WTC11 (cell line): ENCODE measurements at regions not wholly inside any gene's neighbourhood (a gene's known extent, or its start where the extent isn't known, plus 50 kb on each side); places are given as distances from the start of the nearest gene placed in this dataset.

Source experiments
- ATAC-seq: fragments of 200-7000 bp; cut with Tn5 transposase; 2 replicates; pipeline ENCODE4 v1.10.0; 2021; ENCODE audit warnings: mild to moderate bottlenecking, moderate library complexity
- CTCF ChIA-PET: fragments of 300-600 bp; sonication (Branson Sonifier 250); formaldehyde crosslinking; loops from one replicate; lab custom pipeline; 2021; ENCODE audit warnings: antibody characterized with exemption; lab: Charles Lee
- POLR2A ChIA-PET: fragments of 350-600 bp; sonication (Branson Sonifier 250); formaldehyde crosslinking; loops from one replicate; lab custom pipeline; 2021; ENCODE audit warnings: antibody characterized with exemption; lab: Charles Lee
- DNase-seq: peaks from one replicate; pipeline ENCODE4 v3.0.0; 2021; ENCODE audit warnings: low spot score
- H3K27ac Mint-ChIP-seq: 2 replicates; pipeline ENCODE4 v1.8.0; 2021; ENCODE audit warnings: mixed read lengths
- H3K27me3 Mint-ChIP-seq: 2 replicates; pipeline ENCODE4 v1.8.0; 2021; ENCODE audit warnings: low read depth, mild to moderate bottlenecking, moderate library complexity, mixed read lengths
- H3K36me3 Mint-ChIP-seq: 2 replicates; pipeline ENCODE4 v1.8.0; 2021; ENCODE audit warnings: mixed read lengths
- H3K4me1 Mint-ChIP-seq: 2 replicates; pipeline ENCODE4 v1.8.0; 2022; ENCODE audit warnings: mixed read lengths
- H3K4me3 Mint-ChIP-seq: 2 replicates; pipeline ENCODE4 v1.8.0; 2021; ENCODE audit warnings: mild to moderate bottlenecking, moderate library complexity, mixed read lengths
- H3K9me3 Mint-ChIP-seq: 2 replicates; pipeline ENCODE4 v1.8.0; 2021; ENCODE audit warnings: mixed read lengths
- CREB1 ChIP-seq: sonication (generic); formaldehyde crosslinking; IDR thresholded peaks from 2 replicates; pipeline ENCODE4 v1.8.0; 2023; ENCODE audit warnings: mild to moderate bottlenecking, missing genetic modification reagents
- FOXP4 ChIP-seq: sonication (generic); formaldehyde crosslinking; IDR thresholded peaks from 2 replicates; pipeline ENCODE4 v1.8.0; 2022; ENCODE audit warnings: mild to moderate bottlenecking, missing genetic modification reagents
- JAZF1 ChIP-seq: fragments of 250-450 bp; sonication (Bioruptor Pico); IDR thresholded peaks from 2 replicates; pipeline ENCODE4 v1.9.0; 2021; ENCODE audit warnings: moderate library complexity, mild to moderate bottlenecking, inconsistent platforms
- NR1H2 ChIP-seq: sonication (generic); formaldehyde crosslinking; IDR thresholded peaks from 2 replicates; pipeline ENCODE4 v1.9.0; 2021; ENCODE audit warnings: mild to moderate bottlenecking, moderate library complexity, missing genetic modification reagents
- PREB ChIP-seq: sonication (generic); formaldehyde crosslinking; IDR thresholded peaks from 2 replicates; pipeline ENCODE4 v1.8.1; 2022; ENCODE audit warnings: mild to moderate bottlenecking, missing genetic modification reagents, moderate library complexity, borderline replicate concordance
- SMAD3 ChIP-seq: sonication (generic); formaldehyde crosslinking; IDR thresholded peaks from 2 replicates; pipeline ENCODE4 v1.8.0; 2022; ENCODE audit warnings: missing genetic modification reagents, mild to moderate bottlenecking, borderline replicate concordance
- SOX15 ChIP-seq: fragments of 250-450 bp; sonication (Bioruptor Pico); IDR thresholded peaks from 2 replicates; pipeline ENCODE4 v1.9.0; 2021; ENCODE audit warnings: mild to moderate bottlenecking
- TEAD1 ChIP-seq: sonication (generic); formaldehyde crosslinking; IDR thresholded peaks from 2 replicates; pipeline ENCODE4 v1.8.0; 2022; ENCODE audit warnings: mild to moderate bottlenecking, missing genetic modification reagents
- ZNF138 ChIP-seq: sonication (generic); formaldehyde crosslinking; conservative IDR thresholded peaks from 2 replicates; pipeline ENCODE4 v1.8.1; 2022; ENCODE audit warnings: mild to moderate bottlenecking, moderate library complexity, missing genetic modification reagents
- ZNF232 ChIP-seq: sonication (generic); formaldehyde crosslinking; IDR thresholded peaks from 2 replicates; pipeline ENCODE4 v1.8.0; 2022; ENCODE audit warnings: mild to moderate bottlenecking, missing genetic modification reagents
- TF ChIP-seq, protein P1 (sequence below): fragments of 250-450 bp; sonication (Bioruptor Pico); IDR thresholded peaks from 2 replicates; pipeline ENCODE4 v1.9.0; 2021; ENCODE audit warnings: mild to moderate bottlenecking
- TF ChIP-seq, protein P2 (sequence below): sonication (generic); formaldehyde crosslinking; IDR thresholded peaks from 2 replicates; pipeline ENCODE4 v1.8.0; 2022; ENCODE audit warnings: missing genetic modification reagents
- TF ChIP-seq, protein P3 (sequence below): sonication (generic); formaldehyde crosslinking; IDR thresholded peaks from 2 replicates; pipeline ENCODE4 v1.8.1; 2023; ENCODE audit warnings: mild to moderate bottlenecking, missing genetic modification reagents, moderate library complexity
- TF ChIP-seq, protein P4 (sequence below): sonication (generic); formaldehyde crosslinking; IDR thresholded peaks from 2 replicates; pipeline ENCODE4 v1.8.0; 2022; ENCODE audit warnings: mild to moderate bottlenecking, missing genetic modification reagents
- TF ChIP-seq, protein P5 (sequence below): sonication (generic); formaldehyde crosslinking; IDR thresholded peaks from 2 replicates; pipeline ENCODE4 v1.8.0; 2023; ENCODE audit warnings: missing genetic modification reagents, mild to moderate bottlenecking, borderline replicate concordance

DNA sequence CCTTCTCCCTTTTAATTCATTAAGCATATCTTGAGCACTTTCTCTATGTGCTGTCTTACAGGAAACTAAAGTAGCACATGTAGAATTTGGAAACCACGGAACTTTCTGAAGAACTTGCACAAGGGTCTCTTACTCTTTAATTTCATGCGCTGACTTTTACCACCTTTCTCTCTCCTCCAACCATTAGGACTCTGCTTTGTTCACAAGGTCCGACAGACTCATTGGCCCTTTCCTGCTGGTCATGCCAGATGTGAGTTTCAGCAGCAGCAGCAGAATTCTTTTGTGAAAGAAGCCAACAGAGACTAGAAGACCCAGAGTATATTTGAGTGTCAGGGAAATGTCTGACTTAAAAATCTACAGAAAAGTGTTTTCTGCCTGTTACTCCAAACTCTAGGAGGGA lies 207.1 kb downstream of the GUCY2F start (continued):
- TF ChIP-seq PREB (CRISPR knock-in tag): no peak
- no peak for TF ChIP-seq FOXP4
- no peak for TF ChIP-seq JAZF1 (CRISPR knock-in tag)
- no peak for TF ChIP-seq ZNF232 (CRISPR knock-in tag)
- TF ChIP-seq, protein P1, sequence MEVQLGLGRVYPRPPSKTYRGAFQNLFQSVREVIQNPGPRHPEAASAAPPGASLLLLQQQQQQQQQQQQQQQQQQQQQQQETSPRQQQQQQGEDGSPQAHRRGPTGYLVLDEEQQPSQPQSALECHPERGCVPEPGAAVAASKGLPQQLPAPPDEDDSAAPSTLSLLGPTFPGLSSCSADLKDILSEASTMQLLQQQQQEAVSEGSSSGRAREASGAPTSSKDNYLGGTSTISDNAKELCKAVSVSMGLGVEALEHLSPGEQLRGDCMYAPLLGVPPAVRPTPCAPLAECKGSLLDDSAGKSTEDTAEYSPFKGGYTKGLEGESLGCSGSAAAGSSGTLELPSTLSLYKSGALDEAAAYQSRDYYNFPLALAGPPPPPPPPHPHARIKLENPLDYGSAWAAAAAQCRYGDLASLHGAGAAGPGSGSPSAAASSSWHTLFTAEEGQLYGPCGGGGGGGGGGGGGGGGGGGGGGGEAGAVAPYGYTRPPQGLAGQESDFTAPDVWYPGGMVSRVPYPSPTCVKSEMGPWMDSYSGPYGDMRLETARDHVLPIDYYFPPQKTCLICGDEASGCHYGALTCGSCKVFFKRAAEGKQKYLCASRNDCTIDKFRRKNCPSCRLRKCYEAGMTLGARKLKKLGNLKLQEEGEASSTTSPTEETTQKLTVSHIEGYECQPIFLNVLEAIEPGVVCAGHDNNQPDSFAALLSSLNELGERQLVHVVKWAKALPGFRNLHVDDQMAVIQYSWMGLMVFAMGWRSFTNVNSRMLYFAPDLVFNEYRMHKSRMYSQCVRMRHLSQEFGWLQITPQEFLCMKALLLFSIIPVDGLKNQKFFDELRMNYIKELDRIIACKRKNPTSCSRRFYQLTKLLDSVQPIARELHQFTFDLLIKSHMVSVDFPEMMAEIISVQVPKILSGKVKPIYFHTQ (CRISPR knock-in tag): no peak
- no peak for TF ChIP-seq NR1H2
- TF ChIP-seq, protein P2, sequence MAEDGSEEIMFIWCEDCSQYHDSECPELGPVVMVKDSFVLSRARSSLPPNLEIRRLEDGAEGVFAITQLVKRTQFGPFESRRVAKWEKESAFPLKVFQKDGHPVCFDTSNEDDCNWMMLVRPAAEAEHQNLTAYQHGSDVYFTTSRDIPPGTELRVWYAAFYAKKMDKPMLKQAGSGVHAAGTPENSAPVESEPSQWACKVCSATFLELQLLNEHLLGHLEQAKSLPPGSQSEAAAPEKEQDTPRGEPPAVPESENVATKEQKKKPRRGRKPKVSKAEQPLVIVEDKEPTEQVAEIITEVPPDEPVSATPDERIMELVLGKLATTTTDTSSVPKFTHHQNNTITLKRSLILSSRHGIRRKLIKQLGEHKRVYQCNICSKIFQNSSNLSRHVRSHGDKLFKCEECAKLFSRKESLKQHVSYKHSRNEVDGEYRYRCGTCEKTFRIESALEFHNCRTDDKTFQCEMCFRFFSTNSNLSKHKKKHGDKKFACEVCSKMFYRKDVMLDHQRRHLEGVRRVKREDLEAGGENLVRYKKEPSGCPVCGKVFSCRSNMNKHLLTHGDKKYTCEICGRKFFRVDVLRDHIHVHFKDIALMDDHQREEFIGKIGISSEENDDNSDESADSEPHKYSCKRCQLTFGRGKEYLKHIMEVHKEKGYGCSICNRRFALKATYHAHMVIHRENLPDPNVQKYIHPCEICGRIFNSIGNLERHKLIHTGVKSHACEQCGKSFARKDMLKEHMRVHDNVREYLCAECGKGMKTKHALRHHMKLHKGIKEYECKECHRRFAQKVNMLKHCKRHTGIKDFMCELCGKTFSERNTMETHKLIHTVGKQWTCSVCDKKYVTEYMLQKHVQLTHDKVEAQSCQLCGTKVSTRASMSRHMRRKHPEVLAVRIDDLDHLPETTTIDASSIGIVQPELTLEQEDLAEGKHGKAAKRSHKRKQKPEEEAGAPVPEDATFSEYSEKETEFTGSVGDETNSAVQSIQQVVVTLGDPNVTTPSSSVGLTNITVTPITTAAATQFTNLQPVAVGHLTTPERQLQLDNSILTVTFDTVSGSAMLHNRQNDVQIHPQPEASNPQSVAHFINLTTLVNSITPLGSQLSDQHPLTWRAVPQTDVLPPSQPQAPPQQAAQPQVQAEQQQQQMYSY (CRISPR knock-in tag): no peak
- TF ChIP-seq, protein P3, sequence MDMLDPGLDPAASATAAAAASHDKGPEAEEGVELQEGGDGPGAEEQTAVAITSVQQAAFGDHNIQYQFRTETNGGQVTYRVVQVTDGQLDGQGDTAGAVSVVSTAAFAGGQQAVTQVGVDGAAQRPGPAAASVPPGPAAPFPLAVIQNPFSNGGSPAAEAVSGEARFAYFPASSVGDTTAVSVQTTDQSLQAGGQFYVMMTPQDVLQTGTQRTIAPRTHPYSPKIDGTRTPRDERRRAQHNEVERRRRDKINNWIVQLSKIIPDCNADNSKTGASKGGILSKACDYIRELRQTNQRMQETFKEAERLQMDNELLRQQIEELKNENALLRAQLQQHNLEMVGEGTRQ: no peak

GRCh38 chrX:109270580-109271484 lies 211.1 kb downstream of the GUCY2F start:
- ChIA-PET POLR2A (no interaction called here), CTCF (no interaction called here)
- Mint-ChIP-seq H3K9me3 (no peaks in the 10 kb centered on the region), H3K36me3 (no peaks in the 10 kb centered on the region), H3K4me1 (no peaks in the 10 kb centered on the region), H3K27ac (no peak overlapping the region), H3K4me3 (no peak overlapping the region), H3K27me3 (no peaks in the 10 kb centered on the region; the same call in 1 of the 2 replicates)
- no peak for ATAC-seq
- DNase-seq: no peak
- TF ChIP-seq TEAD1 (CRISPR knock-in tag): no peak
- TF ChIP-seq SMAD3 (CRISPR knock-in tag): no peak
- TF ChIP-seq SOX15: no peak
- TF ChIP-seq, protein P4, sequence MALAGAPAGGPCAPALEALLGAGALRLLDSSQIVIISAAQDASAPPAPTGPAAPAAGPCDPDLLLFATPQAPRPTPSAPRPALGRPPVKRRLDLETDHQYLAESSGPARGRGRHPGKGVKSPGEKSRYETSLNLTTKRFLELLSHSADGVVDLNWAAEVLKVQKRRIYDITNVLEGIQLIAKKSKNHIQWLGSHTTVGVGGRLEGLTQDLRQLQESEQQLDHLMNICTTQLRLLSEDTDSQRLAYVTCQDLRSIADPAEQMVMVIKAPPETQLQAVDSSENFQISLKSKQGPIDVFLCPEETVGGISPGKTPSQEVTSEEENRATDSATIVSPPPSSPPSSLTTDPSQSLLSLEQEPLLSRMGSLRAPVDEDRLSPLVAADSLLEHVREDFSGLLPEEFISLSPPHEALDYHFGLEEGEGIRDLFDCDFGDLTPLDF (CRISPR knock-in tag): no peak
- no peak for TF ChIP-seq FOXP4
- no peak for TF ChIP-seq ZNF138 (CRISPR knock-in tag)
- no peak for TF ChIP-seq CREB1 (CRISPR knock-in tag)
- TF ChIP-seq, protein P5, sequence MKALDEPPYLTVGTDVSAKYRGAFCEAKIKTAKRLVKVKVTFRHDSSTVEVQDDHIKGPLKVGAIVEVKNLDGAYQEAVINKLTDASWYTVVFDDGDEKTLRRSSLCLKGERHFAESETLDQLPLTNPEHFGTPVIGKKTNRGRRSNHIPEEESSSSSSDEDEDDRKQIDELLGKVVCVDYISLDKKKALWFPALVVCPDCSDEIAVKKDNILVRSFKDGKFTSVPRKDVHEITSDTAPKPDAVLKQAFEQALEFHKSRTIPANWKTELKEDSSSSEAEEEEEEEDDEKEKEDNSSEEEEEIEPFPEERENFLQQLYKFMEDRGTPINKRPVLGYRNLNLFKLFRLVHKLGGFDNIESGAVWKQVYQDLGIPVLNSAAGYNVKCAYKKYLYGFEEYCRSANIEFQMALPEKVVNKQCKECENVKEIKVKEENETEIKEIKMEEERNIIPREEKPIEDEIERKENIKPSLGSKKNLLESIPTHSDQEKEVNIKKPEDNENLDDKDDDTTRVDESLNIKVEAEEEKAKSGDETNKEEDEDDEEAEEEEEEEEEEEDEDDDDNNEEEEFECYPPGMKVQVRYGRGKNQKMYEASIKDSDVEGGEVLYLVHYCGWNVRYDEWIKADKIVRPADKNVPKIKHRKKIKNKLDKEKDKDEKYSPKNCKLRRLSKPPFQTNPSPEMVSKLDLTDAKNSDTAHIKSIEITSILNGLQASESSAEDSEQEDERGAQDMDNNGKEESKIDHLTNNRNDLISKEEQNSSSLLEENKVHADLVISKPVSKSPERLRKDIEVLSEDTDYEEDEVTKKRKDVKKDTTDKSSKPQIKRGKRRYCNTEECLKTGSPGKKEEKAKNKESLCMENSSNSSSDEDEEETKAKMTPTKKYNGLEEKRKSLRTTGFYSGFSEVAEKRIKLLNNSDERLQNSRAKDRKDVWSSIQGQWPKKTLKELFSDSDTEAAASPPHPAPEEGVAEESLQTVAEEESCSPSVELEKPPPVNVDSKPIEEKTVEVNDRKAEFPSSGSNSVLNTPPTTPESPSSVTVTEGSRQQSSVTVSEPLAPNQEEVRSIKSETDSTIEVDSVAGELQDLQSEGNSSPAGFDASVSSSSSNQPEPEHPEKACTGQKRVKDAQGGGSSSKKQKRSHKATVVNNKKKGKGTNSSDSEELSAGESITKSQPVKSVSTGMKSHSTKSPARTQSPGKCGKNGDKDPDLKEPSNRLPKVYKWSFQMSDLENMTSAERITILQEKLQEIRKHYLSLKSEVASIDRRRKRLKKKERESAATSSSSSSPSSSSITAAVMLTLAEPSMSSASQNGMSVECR (CRISPR knock-in tag): no peak
